ENCODE measurements at regions not wholly inside any gene's neighbourhood (a gene's known extent, or its start where the extent isn't known, plus 50 kb on each side); places are given as distances from the start of the nearest gene placed in this dataset.

DNA sequence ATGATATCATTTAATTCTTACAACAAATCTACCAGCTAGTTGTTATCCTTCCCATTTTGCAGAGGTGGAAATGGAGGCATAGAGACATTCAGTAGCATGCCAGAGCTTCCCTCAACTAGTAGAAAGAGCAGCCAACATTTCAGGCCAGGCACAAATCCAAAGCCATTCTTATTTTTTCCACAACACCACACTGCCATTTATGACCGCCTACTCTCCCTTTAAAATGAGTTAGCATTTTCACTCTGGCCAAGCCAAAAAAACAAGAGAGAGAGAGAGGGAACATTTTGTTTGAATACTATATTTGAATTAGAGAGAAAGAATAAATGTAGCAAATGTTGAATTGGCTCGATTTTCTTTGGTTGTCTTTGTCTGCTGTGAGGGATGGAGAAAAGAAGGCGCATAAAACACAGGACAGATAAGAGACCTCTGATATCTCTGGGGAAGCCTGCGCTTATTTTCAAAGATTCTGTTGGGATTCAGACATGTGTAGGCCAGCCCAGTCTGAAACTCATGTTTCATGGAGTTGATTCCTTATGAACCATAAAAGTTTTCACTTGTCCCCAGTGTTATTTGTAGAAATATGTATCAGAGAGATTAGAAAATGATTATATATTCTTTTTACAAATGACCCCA is 265.7 kb downstream of the RAB28 start:
- Histone ChIP-seq H3K79me2 (replicated peaks; ENCODE audit: insufficient read depth, low read length) (no peaks in the 10 kb centered on the region), H2AFZ (ENCODE audit: low read depth, low read length) (no peak overlapping the region), H4K20me1 (ENCODE audit: insufficient read depth) (no peaks in the 10 kb centered on the region), H3K9ac (ENCODE audit: low read length) (no peak overlapping the region), H3K27me3 (ENCODE audit: insufficient read depth, low read depth, low read length) (no peaks in the 10 kb centered on the region), H3K4me2 (ENCODE audit: low read length) (no peak overlapping the region), H3K9me3 (ENCODE audit: low read length) (no peaks in the 10 kb centered on the region), H3F3A (ENCODE audit: insufficient read depth, low read length, poor library complexity, severe bottlenecking) (no peaks in the 10 kb centered on the region), H3K27ac (ENCODE audit: low read length) (no peak overlapping the region), H3K9me2 (ENCODE audit: insufficient read depth, low read length) (no peaks in the 10 kb centered on the region), H3K4me3 (ENCODE audit: low read length) (no peak overlapping the region), H3K36me3 (ENCODE audit: insufficient read depth, low read length) (no peaks in the 10 kb centered on the region)
- TF ChIP-seq TAF1 (IDR thresholded peaks at IDR 0.05; ENCODE audit: low read depth) (no peak), SMC3 (conservative IDR thresholded peaks at IDR 0.05; ENCODE audit: poor library complexity) (no peak), MXI1 (conservative IDR thresholded peaks at IDR 0.05; ENCODE audit: poor library complexity, severe bottlenecking) (no peak), EP300 (conservative IDR thresholded peaks at IDR 0.05; ENCODE audit: poor library complexity, severe bottlenecking) (no peak), POLR2AphosphoS5 (IDR thresholded peaks at IDR 0.05) (no peak), RAD21 (conservative IDR thresholded peaks at IDR 0.05) (no peak), EZH2 (IDR thresholded peaks at IDR 0.05; ENCODE audit: borderline replicate concordance, insufficient read depth, low read length, poor library complexity, severe bottlenecking) (no peak)
- TF ChIP-seq, protein P1, sequence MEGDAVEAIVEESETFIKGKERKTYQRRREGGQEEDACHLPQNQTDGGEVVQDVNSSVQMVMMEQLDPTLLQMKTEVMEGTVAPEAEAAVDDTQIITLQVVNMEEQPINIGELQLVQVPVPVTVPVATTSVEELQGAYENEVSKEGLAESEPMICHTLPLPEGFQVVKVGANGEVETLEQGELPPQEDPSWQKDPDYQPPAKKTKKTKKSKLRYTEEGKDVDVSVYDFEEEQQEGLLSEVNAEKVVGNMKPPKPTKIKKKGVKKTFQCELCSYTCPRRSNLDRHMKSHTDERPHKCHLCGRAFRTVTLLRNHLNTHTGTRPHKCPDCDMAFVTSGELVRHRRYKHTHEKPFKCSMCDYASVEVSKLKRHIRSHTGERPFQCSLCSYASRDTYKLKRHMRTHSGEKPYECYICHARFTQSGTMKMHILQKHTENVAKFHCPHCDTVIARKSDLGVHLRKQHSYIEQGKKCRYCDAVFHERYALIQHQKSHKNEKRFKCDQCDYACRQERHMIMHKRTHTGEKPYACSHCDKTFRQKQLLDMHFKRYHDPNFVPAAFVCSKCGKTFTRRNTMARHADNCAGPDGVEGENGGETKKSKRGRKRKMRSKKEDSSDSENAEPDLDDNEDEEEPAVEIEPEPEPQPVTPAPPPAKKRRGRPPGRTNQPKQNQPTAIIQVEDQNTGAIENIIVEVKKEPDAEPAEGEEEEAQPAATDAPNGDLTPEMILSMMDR (IDR thresholded peaks at IDR 0.05; ENCODE audit: poor library complexity, severe bottlenecking), result no peak
- TF ChIP-seq, protein P2, sequence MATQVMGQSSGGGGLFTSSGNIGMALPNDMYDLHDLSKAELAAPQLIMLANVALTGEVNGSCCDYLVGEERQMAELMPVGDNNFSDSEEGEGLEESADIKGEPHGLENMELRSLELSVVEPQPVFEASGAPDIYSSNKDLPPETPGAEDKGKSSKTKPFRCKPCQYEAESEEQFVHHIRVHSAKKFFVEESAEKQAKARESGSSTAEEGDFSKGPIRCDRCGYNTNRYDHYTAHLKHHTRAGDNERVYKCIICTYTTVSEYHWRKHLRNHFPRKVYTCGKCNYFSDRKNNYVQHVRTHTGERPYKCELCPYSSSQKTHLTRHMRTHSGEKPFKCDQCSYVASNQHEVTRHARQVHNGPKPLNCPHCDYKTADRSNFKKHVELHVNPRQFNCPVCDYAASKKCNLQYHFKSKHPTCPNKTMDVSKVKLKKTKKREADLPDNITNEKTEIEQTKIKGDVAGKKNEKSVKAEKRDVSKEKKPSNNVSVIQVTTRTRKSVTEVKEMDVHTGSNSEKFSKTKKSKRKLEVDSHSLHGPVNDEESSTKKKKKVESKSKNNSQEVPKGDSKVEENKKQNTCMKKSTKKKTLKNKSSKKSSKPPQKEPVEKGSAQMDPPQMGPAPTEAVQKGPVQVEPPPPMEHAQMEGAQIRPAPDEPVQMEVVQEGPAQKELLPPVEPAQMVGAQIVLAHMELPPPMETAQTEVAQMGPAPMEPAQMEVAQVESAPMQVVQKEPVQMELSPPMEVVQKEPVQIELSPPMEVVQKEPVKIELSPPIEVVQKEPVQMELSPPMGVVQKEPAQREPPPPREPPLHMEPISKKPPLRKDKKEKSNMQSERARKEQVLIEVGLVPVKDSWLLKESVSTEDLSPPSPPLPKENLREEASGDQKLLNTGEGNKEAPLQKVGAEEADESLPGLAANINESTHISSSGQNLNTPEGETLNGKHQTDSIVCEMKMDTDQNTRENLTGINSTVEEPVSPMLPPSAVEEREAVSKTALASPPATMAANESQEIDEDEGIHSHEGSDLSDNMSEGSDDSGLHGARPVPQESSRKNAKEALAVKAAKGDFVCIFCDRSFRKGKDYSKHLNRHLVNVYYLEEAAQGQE (IDR thresholded peaks at IDR 0.05; ENCODE audit: borderline replicate concordance), result no peak

DNA sequence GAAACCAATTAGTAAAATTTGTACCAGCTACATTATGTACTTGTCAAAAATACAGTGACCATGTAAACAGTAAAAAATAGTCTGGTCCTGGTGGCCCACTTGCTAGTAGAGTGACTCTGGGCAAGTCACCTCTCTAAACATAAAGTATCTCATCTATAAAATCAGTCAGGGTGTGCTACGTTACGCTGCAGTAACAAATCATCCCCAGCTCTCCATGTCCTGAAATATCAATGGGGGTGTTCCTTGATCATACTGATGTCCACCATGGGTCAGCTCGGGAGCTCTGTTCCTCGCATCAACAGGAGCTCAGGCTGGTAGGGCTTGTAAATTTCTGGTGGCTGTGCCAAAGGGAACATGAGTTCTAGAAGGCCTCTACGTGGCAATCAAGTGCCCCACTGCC is 268.6 kb downstream of the RAB28 start:
- no peak for TF ChIP-seq SMC3 (conservative IDR thresholded peaks at IDR 0.05; ENCODE audit: poor library complexity)
- H3K27me3 ChIP-seq (ENCODE audit: insufficient read depth, low read depth, low read length), result no peaks in the 10 kb centered on the region
- no peaks in the 10 kb centered on the region for H3K79me2 ChIP-seq (replicated peaks; ENCODE audit: insufficient read depth, low read length)
- no peak overlapping the region for H3K27ac ChIP-seq (ENCODE audit: low read length)
- no peaks in the 10 kb centered on the region for H3F3A ChIP-seq (ENCODE audit: insufficient read depth, low read length, poor library complexity, severe bottlenecking)
- H2AFZ ChIP-seq (ENCODE audit: low read depth, low read length), result no peak overlapping the region
- no peak overlapping the region for H3K9ac ChIP-seq (ENCODE audit: low read length)
- no peak overlapping the region for H3K4me3 ChIP-seq (ENCODE audit: low read length)
- no peaks in the 10 kb centered on the region for H4K20me1 ChIP-seq (ENCODE audit: insufficient read depth)
- no peaks in the 10 kb centered on the region for H3K36me3 ChIP-seq (ENCODE audit: insufficient read depth, low read length)
- H3K4me2 ChIP-seq (ENCODE audit: low read length), result no peak overlapping the region
- no peaks in the 10 kb centered on the region for H3K9me3 ChIP-seq (ENCODE audit: low read length)
- no peaks in the 10 kb centered on the region for H3K9me2 ChIP-seq (ENCODE audit: insufficient read depth, low read length)
